Neuron (in vitro differentiated cells): ENCODE measurements at regions not wholly inside any gene's neighbourhood (a gene's known extent, or its start where the extent isn't known, plus 50 kb on each side); places are given as distances from the start of the nearest gene placed in this dataset.
"Not testable (repeated sequence)": the region's sequence is repeated elsewhere in the genome, so short reads cannot be mapped to it uniquely, and the experiment has no call there.

Experiments used
- H2AFZ ChIP-seq: one replicate; pipeline ENCODE4 v1.6.1; 2013; ENCODE audit warnings: low read depth, mild to moderate bottlenecking, inconsistent platforms, low read length, moderate library complexity
- H3K27me3 ChIP-seq: one replicate; pipeline ENCODE4 v1.6.1; 2013; ENCODE audit warnings: low read length; ENCODE audit not compliant: insufficient read depth
- H3K36me3 ChIP-seq: one replicate; pipeline ENCODE4 v1.6.1; 2013; ENCODE audit warnings: low read length; ENCODE audit not compliant: insufficient read depth
- H3K4me1 ChIP-seq: one replicate; pipeline ENCODE4 v1.6.1; 2013; ENCODE audit warnings: low read length; ENCODE audit not compliant: insufficient read depth
- H3K4me3 ChIP-seq: 2 replicates; pipeline ENCODE4 v1.5.1; 2013; ENCODE audit warnings: mild to moderate bottlenecking, low read length, moderate library complexity
- H3K9me3 ChIP-seq: one replicate; pipeline ENCODE4 v1.6.1; 2013; ENCODE audit warnings: low read length

- no peaks in the 10 kb centered on the region for H3K36me3 ChIP-seq
- H3K4me3 ChIP-seq, result no peak overlapping the region
- no peaks in the 10 kb centered on the region for H3K27me3 ChIP-seq
- no peaks in the 10 kb centered on the region for H3K9me3 ChIP-seq
- no peaks in the 10 kb centered on the region for H3K4me1 ChIP-seq
- no peak overlapping the region for H2AFZ ChIP-seq
Observed at GRCh38 chr6:10141746-10142443, 273.0 kb downstream of the TFAP2A start.

GRCh38 chr6:10140824-10141223 lies 274.1 kb downstream of the TFAP2A start:
- Histone ChIP-seq H3K9me3 (no peaks in the 10 kb centered on the region), H3K36me3 (no peaks in the 10 kb centered on the region), H3K4me3 (no peak overlapping the region), H3K4me1 (no peaks in the 10 kb centered on the region), H2AFZ (no peak overlapping the region), H3K27me3 (no peaks in the 10 kb centered on the region)

- no peaks in the 10 kb centered on the region for H3K9me3 ChIP-seq
Observed at GRCh38 chr6:10140136-10140535, 274.7 kb downstream of the TFAP2A start.

GRCh38 chr6:10138917-10139316 lies 276.0 kb downstream of the TFAP2A start:
- H3K36me3 ChIP-seq, result no peaks in the 10 kb centered on the region
- no peaks in the 10 kb centered on the region for H3K9me3 ChIP-seq
- H3K4me3 ChIP-seq, result no peak overlapping the region
- no peaks in the 10 kb centered on the region for H3K27me3 ChIP-seq
- no peak overlapping the region for H2AFZ ChIP-seq
- H3K4me1 ChIP-seq, result no peaks in the 10 kb centered on the region

More at GRCh38 chr6:10140136-10140535, 274.7 kb downstream of the TFAP2A start:
- Histone ChIP-seq H3K4me3 (no peak overlapping the region), H3K4me1 (no peaks in the 10 kb centered on the region), H3K36me3 (no peaks in the 10 kb centered on the region), H2AFZ (no peak overlapping the region), H3K27me3 (no peaks in the 10 kb centered on the region)

GRCh38 chr6:10136636-10137035 lies 278.2 kb downstream of the TFAP2A start:
- Histone ChIP-seq H3K9me3 (no peaks in the 10 kb centered on the region), H2AFZ (no peak overlapping the region), H3K4me3 (no peak overlapping the region), H3K36me3 (no peaks in the 10 kb centered on the region), H3K4me1 (no peaks in the 10 kb centered on the region), H3K27me3 (no peaks in the 10 kb centered on the region)

- not testable (repeated sequence) for H3K9me3 ChIP-seq, H3K4me1 ChIP-seq, H3K27me3 ChIP-seq, H3K4me3 ChIP-seq, H2AFZ ChIP-seq, H3K36me3 ChIP-seq
Observed at GRCh38 chr6:10134185-10134584, 280.7 kb downstream of the TFAP2A start.

GRCh38 chr6:10128721-10129120 lies 286.2 kb downstream of the TFAP2A start:
- Histone ChIP-seq H3K9me3 (no peaks in the 10 kb centered on the region), H3K36me3 (no peaks in the 10 kb centered on the region), H3K27me3 (peaks cover 5% of the 10 kb centered on the region), H2AFZ (no peak overlapping the region), H3K4me1 (no peaks in the 10 kb centered on the region), H3K4me3 (no peak overlapping the region)

- Histone ChIP-seq H3K36me3 (no peaks in the 10 kb centered on the region), H3K4me3 (no peak overlapping the region), H3K9me3 (no peaks in the 10 kb centered on the region), H2AFZ (no peak overlapping the region), H3K4me1 (no peaks in the 10 kb centered on the region), H3K27me3 (peaks cover 1% of the 10 kb centered on the region)
Observed at GRCh38 chr6:10122164-10122563, 292.7 kb downstream of the TFAP2A start.

GRCh38 chr6:10112871-10113549 lies 301.9 kb downstream of the TFAP2A start:
- Histone ChIP-seq H3K36me3 (no peaks in the 10 kb centered on the region), H2AFZ (no peak overlapping the region), H3K4me3 (no peak overlapping the region), H3K4me1 (no peaks in the 10 kb centered on the region), H3K9me3 (no peaks in the 10 kb centered on the region), H3K27me3 (peaks cover 20% of the 10 kb centered on the region)

GRCh38 chr6:10111975-10112374 lies 302.9 kb downstream of the TFAP2A start:
- H3K36me3 ChIP-seq, result no peaks in the 10 kb centered on the region
- no peak overlapping the region for H2AFZ ChIP-seq
- peaks cover 20% of the 10 kb centered on the region for H3K27me3 ChIP-seq
- no peak overlapping the region for H3K4me3 ChIP-seq
- H3K9me3 ChIP-seq, result no peaks in the 10 kb centered on the region
- H3K4me1 ChIP-seq, result no peaks in the 10 kb centered on the region

- Histone ChIP-seq H3K9me3 (no peaks in the 10 kb centered on the region), H2AFZ (no peak overlapping the region), H3K4me1 (no peaks in the 10 kb centered on the region), H3K36me3 (no peaks in the 10 kb centered on the region), H3K27me3 (no peaks in the 10 kb centered on the region), H3K4me3 (no peak overlapping the region)
Observed at GRCh38 chr6:10101551-10102252, 313.2 kb downstream of the TFAP2A start.

- Histone ChIP-seq H3K4me3 (no peak overlapping the region), H3K9me3 (no peaks in the 10 kb centered on the region), H3K4me1 (no peaks in the 10 kb centered on the region), H3K36me3 (no peaks in the 10 kb centered on the region), H3K27me3 (no peaks in the 10 kb centered on the region), H2AFZ (no peak overlapping the region)
Observed at GRCh38 chr6:10099529-10100140, 315.2 kb downstream of the TFAP2A start.
